K562 (cell line): ENCODE measurements at regions not wholly inside any gene's neighbourhood (a gene's known extent, or its start where the extent isn't known, plus 50 kb on each side); places are given as distances from the start of the nearest gene placed in this dataset.

Experiments used
- ATAC-seq: fragments of 200-7000 bp; cut with Tn5 transposase; 3 replicates; pipeline ENCODE4 v1.9.1; 2020; ENCODE audit warnings: moderate library complexity
- BruUV-seq: library from RNA; stranded (reverse); fragments of 400-500 nt; replicated peaks from 2 replicates; lab custom pipeline; 2021; lab: Mats Ljungman, UMichigan
- CTCF ChIA-PET: fragments of 300-600 bp; formaldehyde crosslinking; extraction: SDS; loops from one replicate; lab custom pipeline; 2021; ENCODE audit warnings: low intra/inter-chr PET ratio; lab: Yijun Ruan, JAX
- POLR2A ChIA-PET: fragments of 300-600, 350-650 bp; sonication (Branson Sonifier 250); formaldehyde crosslinking; extraction: SDS; loops from one replicate; lab custom pipeline; 2021; ENCODE audit warnings: antibody characterized with exemption, inconsistent platforms; lab: Yijun Ruan, JAX
- DNase-seq, 4 experiments: peaks; one replicate each; pipeline versions ENCODE4 v3.0.0 to v3.0.0-alpha.2; 2011 to 2018; ENCODE audit warnings: low spot score in 3 of 4, mixed read lengths in 3 of 4; ENCODE audit errors: extremely low read depth in 1 of 4
- FAIRE-seq: peaks from 2 replicates; lab custom pipeline; 2011; peaks lifted over from hg19 to GRCh38; lab: Jason Lieb, UNC
- H2AFZ ChIP-seq: 2 replicates; pipeline ENCODE4 v1.6.0; 2011; ENCODE audit warnings: low read depth, low read length, control low read depth, inconsistent platforms
- H3K27ac ChIP-seq: fragments of 200-600 bp; 3 replicates; pipeline ENCODE4 v1.8.0; 2011; ENCODE audit warnings: low read depth, mild to moderate bottlenecking, control low read depth, inconsistent platforms, low read length, moderate library complexity, mixed read lengths; ENCODE audit errors: extremely low read depth
- H3K27me3 ChIP-seq, 2 experiments: fragments of 300-600 bp in 1 of 2; 2 replicates in 1 of 2; 3 replicates in 1 of 2; pipeline versions ENCODE4 v1.6.0 to v1.8.0; 2011; ENCODE audit warnings: inconsistent platforms in 2 of 2, low read length in 2 of 2, mild to moderate bottlenecking in 1 of 2, mixed read lengths in 1 of 2, moderate library complexity in 1 of 2; ENCODE audit not compliant: control insufficient read depth in 2 of 2, insufficient read depth in 2 of 2
- H3K36me3 ChIP-seq: fragments of 300-600 bp; 3 replicates; pipeline ENCODE4 v1.8.0; 2011; ENCODE audit warnings: mild to moderate bottlenecking, low read length, inconsistent platforms; ENCODE audit not compliant: control insufficient read depth, insufficient read depth
- H3K4me1 ChIP-seq, 2 experiments: fragments of 200-600 bp in 1 of 2; replicated peaks in 1 of 2; 2 replicates in 1 of 2; 3 replicates in 1 of 2; pipeline versions ENCODE4 v1.5.1 to v1.8.0; 2011; ENCODE audit warnings: inconsistent platforms in 2 of 2, low read length in 2 of 2, mild to moderate bottlenecking in 1 of 2, mixed read lengths in 1 of 2, moderate library complexity in 1 of 2; ENCODE audit not compliant: control insufficient read depth in 2 of 2, insufficient read depth in 2 of 2
- H3K4me2 ChIP-seq: 2 replicates; pipeline ENCODE4 v1.6.1; 2011; ENCODE audit warnings: low read length, control low read depth, inconsistent platforms, mixed read lengths; ENCODE audit not compliant: insufficient read depth
- H3K4me3 ChIP-seq: fragments of 200-600 bp; sonication (generic), shearing (Covaris generic); 2 replicates; pipeline ENCODE4 v1.5.1; 2016; ENCODE audit warnings: control low read depth, inconsistent platforms
- H3K79me2 ChIP-seq: fragments of 200-600 bp; 3 replicates; pipeline ENCODE4 v1.8.0; 2011; ENCODE audit warnings: low read length, inconsistent platforms; ENCODE audit not compliant: control insufficient read depth, insufficient read depth
- H3K9ac ChIP-seq, 2 experiments: 2 replicates each; pipeline versions ENCODE4 v1.6.0 to v1.6.1; 2011; ENCODE audit warnings: low read depth in 2 of 2, low read length in 2 of 2, control low read depth in 1 of 2, inconsistent platforms in 1 of 2, mild to moderate bottlenecking in 1 of 2, mixed read lengths in 1 of 2; ENCODE audit not compliant: insufficient read depth in 1 of 2
- H3K9me1 ChIP-seq: one replicate; pipeline ENCODE4 v1.6.0; 2011; ENCODE audit warnings: inconsistent platforms, mild to moderate bottlenecking, low read length, moderate library complexity; ENCODE audit not compliant: control insufficient read depth, insufficient read depth
- H3K9me3 ChIP-seq: replicated peaks from 2 replicates; pipeline ENCODE4 v1.5.1; 2011; ENCODE audit warnings: low read depth, low read length, inconsistent platforms; ENCODE audit not compliant: control insufficient read depth, insufficient read depth
- H4K20me1 ChIP-seq: replicated peaks from 2 replicates; pipeline ENCODE4 v1.6.1; 2011; ENCODE audit warnings: low read length, inconsistent platforms, mixed read lengths; ENCODE audit not compliant: control insufficient read depth, insufficient read depth
- BHLHE40 ChIP-seq: IDR thresholded peaks from 2 replicates; pipeline ENCODE4 v1.6.1; 2011; ENCODE audit warnings: low read length, improper control_type of control experiment
- CBFA2T2 ChIP-seq: fragments of 450-650 bp; conservative IDR thresholded peaks from 2 replicates; pipeline ENCODE4 v1.6.1; 2017; ENCODE audit warnings: mild to moderate bottlenecking
- KAT7 ChIP-seq: sonication (generic); formaldehyde crosslinking; IDR thresholded peaks from 2 replicates; pipeline ENCODE4 v1.8.0; 2022; ENCODE audit warnings: missing genetic modification reagents, mild to moderate bottlenecking, borderline replicate concordance
- NFIC ChIP-seq: fragments of 450-650 bp; IDR thresholded peaks from 2 replicates; pipeline ENCODE4 v1.6.1; 2017; ENCODE audit warnings: mild to moderate bottlenecking, inconsistent platforms
- PRPF4 ChIP-seq: fragments of 200-400 bp; formaldehyde crosslinking; IDR thresholded peaks from one replicate; pipeline ENCODE4 v1.6.1; 2017; ENCODE audit warnings: low read length, low read depth, mild to moderate bottlenecking; ENCODE audit not compliant: insufficient read depth, poor library complexity, severe bottlenecking
- PTRF ChIP-seq: fragments of 450-650 bp; IDR thresholded peaks from 2 replicates; pipeline ENCODE4 v1.6.1; 2016; ENCODE audit warnings: mild to moderate bottlenecking, missing genetic modification characterization, missing compliant biosample characterization
- RBM25 ChIP-seq: fragments of 200-400 bp; formaldehyde crosslinking; IDR thresholded peaks from 2 replicates; pipeline ENCODE4 v1.6.1; 2018; ENCODE audit warnings: low read length, low read depth, moderate library complexity; ENCODE audit not compliant: severe bottlenecking
- SIN3B ChIP-seq: fragments of 450-650 bp; IDR thresholded peaks from 2 replicates; pipeline ENCODE4 v1.6.1; 2017; ENCODE audit warnings: low read depth, mild to moderate bottlenecking, moderate library complexity
- SNRNP70 ChIP-seq: fragments of 200-400 bp; formaldehyde crosslinking; optimal IDR thresholded peaks from 2 replicates; pipeline ENCODE3; 2017; ENCODE audit warnings: low read depth, low read length
- SRSF3 ChIP-seq: fragments of 200-400 bp; formaldehyde crosslinking; IDR thresholded peaks from 2 replicates; pipeline ENCODE4 v1.6.1; 2016; ENCODE audit warnings: mild to moderate bottlenecking, low read length, moderate library complexity; ENCODE audit not compliant: insufficient read depth
- TCF7L2 ChIP-seq: fragments of 150-350 bp; IDR thresholded peaks from 2 replicates; pipeline ENCODE4 v1.6.1; 2016; ENCODE audit warnings: low read depth, mild to moderate bottlenecking, low read length, moderate library complexity
- TRIM25 ChIP-seq: fragments of 450-650 bp; IDR thresholded peaks from 2 replicates; pipeline ENCODE4 v1.7.0; 2016; ENCODE audit warnings: borderline replicate concordance
- UBTF ChIP-seq, 2 experiments: IDR thresholded peaks; 2 replicates each; pipeline ENCODE4 v1.6.1; 2012; ENCODE audit warnings: improper control_type of control experiment in 2 of 2, low read depth in 2 of 2, low read length in 2 of 2, borderline replicate concordance in 1 of 2
- ZNF449 ChIP-seq: fragments of 250-450 bp; sonication (Bioruptor Pico); IDR thresholded peaks from 2 replicates; pipeline ENCODE4 v1.8.0; 2022; ENCODE audit warnings: moderate library complexity, mild to moderate bottlenecking, inconsistent platforms
- WGBS: fragments of 100-300 bp; shearing (Covaris generic); methylation state at CpG from one replicate; pipeline ENCODE4 v1.1.6; 2016; ENCODE audit warnings: low coverage, mixed read lengths; ENCODE audit not compliant: insufficient coverage; ENCODE audit errors: missing lambda C conversion rate; 5-methylcytosine and 5-hydroxymethylcytosine counted together
- in situ Hi-C: fragments of 300-500 bp; cut with MboI; formaldehyde crosslinking; loops from 4 replicates; pipeline ENCODE4 v1.15.0; 2018; ENCODE audit warnings: inconsistent platforms, mixed read lengths
- intact Hi-C: fragments of 100-400 bp; cut with micrococcal nuclease; formaldehyde crosslinking; loops from 2 replicates; pipeline ENCODE4 v1.14.2; 2022

GRCh38 chr7:22052674-22053365 is 107.1 kb upstream of the CDCA7L start (continued):
- no peak for TF ChIP-seq UBTF (IDR thresholded peaks at IDR 0.05; ENCODE audit: borderline replicate concordance in 1 of 2, low read depth in 2 of 2, low read length in 2 of 2)

- BruUV-seq = no TSS peak
- Histone ChIP-seq H3K4me2 (no peak overlapping the region), H3K27ac (no peak overlapping the region), H3K36me3 (no peaks in the 10 kb centered on the region), H4K20me1 (no peaks in the 10 kb centered on the region), H2AFZ (no peak overlapping the region), H3K4me1 (no peaks in the 10 kb centered on the region), H3K9me3 (no peaks in the 10 kb centered on the region), H3K9me1 (no peaks in the 10 kb centered on the region), H3K4me3 (no peak overlapping the region), H3K79me2 (no peaks in the 10 kb centered on the region), H3K27me3 (peaks cover 31 to 42% of the 10 kb centered on the region in 2 experiments), H3K9ac (no peak overlapping the region)
- no peak for FAIRE-seq
- in situ Hi-C loops (no loop called here), intact Hi-C loops (no loop called here)
- ChIA-PET CTCF (no interaction called here), POLR2A (interaction anchor here (0.6 kb wide), 1 partner anchor 61 kb away, joined by 3 read pairs; no protein-coding TSS in a partner anchor)
- TF ChIP-seq RBM25 (no peak), NFIC (no peak), SNRNP70 (no peak), CBFA2T2 (no peak), PTRF (no peak), SRSF3 (no peak), KAT7 (CRISPR knock-in tag) (no peak), ZNF449 (no peak), SIN3B (no peak), TCF7L2 (no peak), PRPF4 (no peak), TRIM25 (no peak), BHLHE40 (no peak)
- no peak for DNase-seq
- ATAC-seq = no peak
- under 1% methylated on average over 14 of the region's 14 CpGs for WGBS
Measured at GRCh38 chr7:22051886-22052673, 106.4 kb upstream of the CDCA7L start.
